Activated CD4-positive, alpha-beta memory T cell treated with anti-CD3 and anti-CD28 coated beads for 36 hours (primary cell): ENCODE measurements at regions not wholly inside any gene's neighbourhood (a gene's known extent, or its start where the extent isn't known, plus 50 kb on each side); places are given as distances from the start of the nearest gene placed in this dataset.

Source experiments
- CTCF ChIA-PET: fragments of 350-600 bp; sonication (Branson Sonifier 250); formaldehyde crosslinking; loops from one replicate; lab custom pipeline; 2021; ENCODE audit warnings: antibody characterized with exemption, inconsistent platforms; lab: Charles Lee
- POLR2A ChIA-PET: fragments of 350-600 bp; sonication (Branson Sonifier 250); formaldehyde crosslinking; loops from one replicate; lab custom pipeline; 2021; ENCODE audit warnings: antibody characterized with exemption; lab: Charles Lee
- DNase-seq: peaks from one replicate; pipeline ENCODE4 v3.0.0-alpha.2; 2020
- H3K27ac Mint-ChIP-seq: one replicate; pipeline ENCODE4 v1.8.0; 2021; ENCODE audit warnings: mixed read lengths
- H3K27me3 Mint-ChIP-seq: one replicate; pipeline ENCODE4 v1.8.0; 2021; ENCODE audit warnings: mixed read lengths
- H3K36me3 Mint-ChIP-seq: one replicate; pipeline ENCODE4 v1.8.0; 2021; ENCODE audit warnings: mixed read lengths
- H3K4me1 Mint-ChIP-seq: one replicate; pipeline ENCODE4 v1.8.0; 2021; ENCODE audit warnings: low read depth, mixed read lengths
- H3K4me3 Mint-ChIP-seq: one replicate; pipeline ENCODE4 v1.8.0; 2021; ENCODE audit warnings: mild to moderate bottlenecking, mixed read lengths
- H3K9me3 Mint-ChIP-seq: one replicate; pipeline ENCODE4 v1.8.0; 2021; ENCODE audit warnings: mixed read lengths
- intact Hi-C: fragments of 100-400 bp; cut with micrococcal nuclease; formaldehyde crosslinking; loops from one replicate; pipeline ENCODE4 v1.15.1; 2023

- CTCF ChIA-PET: no interaction called here
- no peaks in the 10 kb centered on the region for H3K9me3 Mint-ChIP-seq
Measured at GRCh38 chr22:48844056-48844675, 983.5 kb downstream of the BRD1 start.

GRCh38 chr22:48843640-48844039, 984.0 kb downstream of the BRD1 start:
- Mint-ChIP-seq H3K4me1 (no peaks in the 10 kb centered on the region), H3K4me3 (no peak overlapping the region), H3K9me3 (no peaks in the 10 kb centered on the region), H3K36me3 (no peaks in the 10 kb centered on the region), H3K27ac (no peak overlapping the region), H3K27me3 (peaks cover 11% of the 10 kb centered on the region)
- ChIA-PET POLR2A (no interaction called here), CTCF (no interaction called here)
- intact Hi-C loops: no loop called here
- DNase-seq: no peak

More at GRCh38 chr22:48844056-48844675, 983.5 kb downstream of the BRD1 start:
- Mint-ChIP-seq H3K27me3 (peaks cover 11% of the 10 kb centered on the region), H3K4me3 (no peak overlapping the region), H3K4me1 (no peaks in the 10 kb centered on the region), H3K27ac (no peak overlapping the region), H3K36me3 (no peaks in the 10 kb centered on the region)
- POLR2A ChIA-PET: no interaction called here
- intact Hi-C loops: no loop called here
- no peak for DNase-seq

GRCh38 chr22:48842976-48843375, 984.7 kb downstream of the BRD1 start:
- no peak overlapping the region for H3K27ac Mint-ChIP-seq
- H3K9me3 Mint-ChIP-seq: peaks cover 3% of the 10 kb centered on the region
- H3K27me3 Mint-ChIP-seq: peaks cover 8% of the 10 kb centered on the region
- CTCF ChIA-PET: no interaction called here
- no peak overlapping the region for H3K4me3 Mint-ChIP-seq
- intact Hi-C loops: no loop called here
- no peaks in the 10 kb centered on the region for H3K36me3 Mint-ChIP-seq
- H3K4me1 Mint-ChIP-seq: no peaks in the 10 kb centered on the region
- POLR2A ChIA-PET: no interaction called here
- DNase-seq: no peak

GRCh38 chr22:48842583-48842945, 985.1 kb downstream of the BRD1 start:
- Mint-ChIP-seq H3K9me3 (peaks cover 7% of the 10 kb centered on the region), H3K27ac (no peak overlapping the region), H3K36me3 (no peaks in the 10 kb centered on the region), H3K27me3 (peaks cover 7% of the 10 kb centered on the region), H3K4me3 (no peak overlapping the region), H3K4me1 (no peaks in the 10 kb centered on the region)
- ChIA-PET POLR2A (no interaction called here), CTCF (no interaction called here)
- DNase-seq: no peak
- intact Hi-C loops: no loop called here

- DNase-seq: no peak
- ChIA-PET CTCF (interaction anchor here (0.7 kb wide), 1 partner anchor 39 kb away, joined by 3 read pairs; no protein-coding TSS in a partner anchor), POLR2A (no interaction called here)
- Mint-ChIP-seq H3K27me3 (peaks cover 7% of the 10 kb centered on the region), H3K4me1 (no peaks in the 10 kb centered on the region), H3K36me3 (no peaks in the 10 kb centered on the region), H3K9me3 (peaks cover 12% of the 10 kb centered on the region), H3K4me3 (no peak overlapping the region), H3K27ac (no peak overlapping the region)
- intact Hi-C loops: no loop called here
Measured at GRCh38 chr22:48841881-48842582, 985.6 kb downstream of the BRD1 start.

- intact Hi-C loops: no loop called here
- DNase-seq: no peak
- POLR2A ChIA-PET: no interaction called here
- H3K4me3 Mint-ChIP-seq: no peak overlapping the region
- CTCF ChIA-PET: no interaction called here
- no peak overlapping the region for H3K27ac Mint-ChIP-seq
- no peaks in the 10 kb centered on the region for H3K4me1 Mint-ChIP-seq
- H3K36me3 Mint-ChIP-seq: no peaks in the 10 kb centered on the region
- peaks cover 15% of the 10 kb centered on the region for H3K9me3 Mint-ChIP-seq
- peaks cover 5% of the 10 kb centered on the region for H3K27me3 Mint-ChIP-seq
Measured at GRCh38 chr22:48840112-48840949, 987.3 kb downstream of the BRD1 start.

- H3K4me1 Mint-ChIP-seq: no peaks in the 10 kb centered on the region
- H3K4me3 Mint-ChIP-seq: no peak overlapping the region
- POLR2A ChIA-PET: no interaction called here
- DNase-seq: no peak
- H3K9me3 Mint-ChIP-seq: peaks cover 15% of the 10 kb centered on the region
- intact Hi-C loops: no loop called here
- no peaks in the 10 kb centered on the region for H3K36me3 Mint-ChIP-seq
- H3K27ac Mint-ChIP-seq: no peak overlapping the region
- peaks cover 2% of the 10 kb centered on the region for H3K27me3 Mint-ChIP-seq
- CTCF ChIA-PET: no interaction called here
Measured at GRCh38 chr22:48838846-48839730, 988.6 kb downstream of the BRD1 start.

- no peak for DNase-seq
- CTCF ChIA-PET: no interaction called here
- POLR2A ChIA-PET: no interaction called here
- intact Hi-C loops: no loop called here
- Mint-ChIP-seq H3K27ac (no peak overlapping the region), H3K9me3 (peaks cover 18% of the 10 kb centered on the region), H3K4me3 (no peak overlapping the region), H3K4me1 (no peaks in the 10 kb centered on the region), H3K36me3 (peaks cover 2% of the 10 kb centered on the region), H3K27me3 (peaks cover 6% of the 10 kb centered on the region)
Measured at GRCh38 chr22:48838376-48838775, 989.3 kb downstream of the BRD1 start.

- peaks cover 27% of the 10 kb centered on the region for H3K9me3 Mint-ChIP-seq
- CTCF ChIA-PET: no interaction called here
- POLR2A ChIA-PET: no interaction called here
- no peak for DNase-seq
- intact Hi-C loops: no loop called here
- H3K4me1 Mint-ChIP-seq: no peaks in the 10 kb centered on the region
- H3K36me3 Mint-ChIP-seq: peaks cover 7% of the 10 kb centered on the region
- peaks cover 11% of the 10 kb centered on the region for H3K27me3 Mint-ChIP-seq
- no peak overlapping the region for H3K27ac Mint-ChIP-seq
- no peak overlapping the region for H3K4me3 Mint-ChIP-seq
Measured at GRCh38 chr22:48837341-48837935, 990.2 kb downstream of the BRD1 start.

GRCh38 chr22:48836673-48837340, 990.9 kb downstream of the BRD1 start:
- POLR2A ChIA-PET: no interaction called here

More at GRCh38 chr22:48836673-48837340, 990.9 kb downstream of the BRD1 start:
- CTCF ChIA-PET: no interaction called here
- intact Hi-C loops: no loop called here
- Mint-ChIP-seq H3K27ac (no peak overlapping the region), H3K27me3 (peaks cover 11% of the 10 kb centered on the region), H3K4me1 (no peaks in the 10 kb centered on the region), H3K9me3 (peaks cover 27% of the 10 kb centered on the region), H3K4me3 (no peak overlapping the region), H3K36me3 (peaks cover 7% of the 10 kb centered on the region)
- no peak for DNase-seq
